ENCODE measurements at regions not wholly inside any gene's neighbourhood (a gene's known extent, or its start where the extent isn't known, plus 50 kb on each side); places are given as distances from the start of the nearest gene placed in this dataset.

DNA sequence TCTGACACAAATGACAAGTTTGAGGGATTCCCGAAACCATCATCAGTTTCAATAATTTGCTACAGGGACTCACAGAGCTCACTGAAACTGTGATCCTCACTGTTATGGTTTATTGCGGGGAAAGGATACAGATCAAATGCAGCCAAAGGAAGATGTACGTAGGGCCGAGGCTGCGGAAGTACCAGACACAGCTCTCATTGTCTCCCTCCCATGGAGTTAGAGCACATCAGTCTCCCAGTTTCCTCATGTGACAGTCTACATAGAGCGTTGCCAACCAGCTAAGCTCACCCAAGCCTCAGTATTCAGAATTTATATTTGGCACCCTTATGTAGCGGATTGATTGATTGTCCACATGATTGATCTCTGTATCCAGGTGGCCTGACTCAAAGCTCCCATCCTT lies 137.8 kb upstream of the TENM3 start:
- FAIRE-seq (no peak), DNase-seq (ENCODE audit: insufficient read length) (no peak)
- TF ChIP-seq POLR2A (IDR thresholded peaks at IDR 0.05; ENCODE audit: low read depth, low read length), result no peak
- no peak for TF ChIP-seq POLR2AphosphoS5 (IDR thresholded peaks at IDR 0.05; ENCODE audit: low read depth, low read length)

GRCh38 chr4:182107931-182108330 lies 135.3 kb upstream of the TENM3 start:
- DNase-seq (ENCODE audit: insufficient read length) (no peak), FAIRE-seq (no peak)
- TF ChIP-seq POLR2A (IDR thresholded peaks at IDR 0.05; ENCODE audit: low read depth, low read length), result no peak
- TF ChIP-seq TAF1 (IDR thresholded peaks at IDR 0.05; ENCODE audit: borderline replicate concordance, low read depth, low read length), result no peak
- TF ChIP-seq POLR2AphosphoS5 (IDR thresholded peaks at IDR 0.05; ENCODE audit: low read depth, low read length), result no peak

GRCh38 chr4:182111586-182111985 lies 131.6 kb upstream of the TENM3 start:
- FAIRE-seq, result no peak
- TF ChIP-seq POLR2AphosphoS5 (IDR thresholded peaks at IDR 0.05; ENCODE audit: low read depth, low read length) (no peak), TAF1 (IDR thresholded peaks at IDR 0.05; ENCODE audit: borderline replicate concordance, low read depth, low read length) (no peak), POLR2A (IDR thresholded peaks at IDR 0.05; ENCODE audit: low read depth, low read length) (no peak)
- DNase-seq (ENCODE audit: insufficient read length), result no peak

DNA sequence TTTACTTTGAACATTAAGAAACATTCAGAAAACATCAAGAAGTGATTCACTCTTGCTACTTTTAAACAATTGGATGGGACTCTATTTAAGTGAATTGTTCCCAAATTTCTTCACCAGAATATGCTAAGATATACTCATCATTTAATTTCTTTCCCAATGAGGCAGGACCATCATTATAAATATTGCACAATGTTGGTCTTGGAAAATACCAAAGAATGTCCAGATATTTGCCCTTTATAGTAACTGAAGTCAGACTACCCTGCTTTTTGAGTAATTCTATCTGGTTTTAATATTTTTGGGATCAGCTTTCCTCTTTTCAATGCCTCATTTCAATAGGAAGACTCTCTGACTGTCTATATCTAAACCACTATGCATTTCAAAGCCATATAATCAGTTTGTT lies 129.4 kb upstream of the TENM3 start:
- TF ChIP-seq TAF1 (IDR thresholded peaks at IDR 0.05; ENCODE audit: borderline replicate concordance, low read depth, low read length) (no peak), POLR2A (IDR thresholded peaks at IDR 0.05; ENCODE audit: low read depth, low read length) (no peak), POLR2AphosphoS5 (IDR thresholded peaks at IDR 0.05; ENCODE audit: low read depth, low read length) (no peak)
- DNase-seq (ENCODE audit: insufficient read length) (no peak), FAIRE-seq (no peak)

GRCh38 chr4:182124359-182124758 lies 118.8 kb upstream of the TENM3 start:
- FAIRE-seq (no peak), DNase-seq (ENCODE audit: insufficient read length) (no peak)
- TF ChIP-seq POLR2AphosphoS5 (IDR thresholded peaks at IDR 0.05; ENCODE audit: low read depth, low read length) (no peak), POLR2A (IDR thresholded peaks at IDR 0.05; ENCODE audit: low read depth, low read length) (no peak), TAF1 (IDR thresholded peaks at IDR 0.05; ENCODE audit: borderline replicate concordance, low read depth, low read length) (no peak)

- TF ChIP-seq TAF1 (IDR thresholded peaks at IDR 0.05; ENCODE audit: borderline replicate concordance, low read depth, low read length), result no peak
- TF ChIP-seq POLR2A (IDR thresholded peaks at IDR 0.05; ENCODE audit: low read depth, low read length), result no peak
- TF ChIP-seq POLR2AphosphoS5 (IDR thresholded peaks at IDR 0.05; ENCODE audit: low read depth, low read length), result no peak
- DNase-seq (ENCODE audit: insufficient read length) (no peak), FAIRE-seq (no peak)
Observed at GRCh38 chr4:182126096-182126495, 117.1 kb upstream of the TENM3 start.

GRCh38 chr4:182126603-182127002 lies 116.6 kb upstream of the TENM3 start:
- no peak for DNase-seq (ENCODE audit: insufficient read length)
- FAIRE-seq, result no peak
- no peak for TF ChIP-seq POLR2A (IDR thresholded peaks at IDR 0.05; ENCODE audit: low read depth, low read length)
- no peak for TF ChIP-seq POLR2AphosphoS5 (IDR thresholded peaks at IDR 0.05; ENCODE audit: low read depth, low read length)
- no peak for TF ChIP-seq TAF1 (IDR thresholded peaks at IDR 0.05; ENCODE audit: borderline replicate concordance, low read depth, low read length)

DNA sequence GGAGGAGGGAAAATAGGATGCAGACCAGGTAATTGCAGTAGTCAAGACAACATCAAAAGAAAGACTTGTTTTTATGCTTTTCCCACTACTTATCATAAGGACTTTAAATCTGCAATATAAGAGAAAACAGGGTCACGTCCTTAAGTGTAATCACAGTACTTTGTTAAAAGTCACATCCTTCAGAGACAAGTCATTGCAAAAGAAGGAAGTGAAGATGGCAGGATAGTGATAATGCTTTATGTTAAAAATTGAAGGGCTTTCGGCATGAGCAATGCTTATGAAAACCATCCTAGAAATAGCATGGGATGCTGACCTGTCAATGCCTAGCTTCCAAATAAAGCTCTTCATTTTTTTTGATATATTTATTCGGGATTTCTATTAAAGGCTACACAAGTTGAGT lies 110.2 kb upstream of the TENM3 start:
- DNase-seq (ENCODE audit: insufficient read length) (no peak), FAIRE-seq (no peak)
- no peak for TF ChIP-seq POLR2A (IDR thresholded peaks at IDR 0.05; ENCODE audit: low read depth, low read length)
- no peak for TF ChIP-seq POLR2AphosphoS5 (IDR thresholded peaks at IDR 0.05; ENCODE audit: low read depth, low read length)
- no peak for TF ChIP-seq TAF1 (IDR thresholded peaks at IDR 0.05; ENCODE audit: borderline replicate concordance, low read depth, low read length)

GRCh38 chr4:182134261-182134660 lies 108.9 kb upstream of the TENM3 start:
- FAIRE-seq (no peak), DNase-seq (ENCODE audit: insufficient read length) (no peak)
- TF ChIP-seq TAF1 (IDR thresholded peaks at IDR 0.05; ENCODE audit: borderline replicate concordance, low read depth, low read length) (no peak), POLR2AphosphoS5 (IDR thresholded peaks at IDR 0.05; ENCODE audit: low read depth, low read length) (no peak), POLR2A (IDR thresholded peaks at IDR 0.05; ENCODE audit: low read depth, low read length) (no peak)

- FAIRE-seq (no peak), DNase-seq (ENCODE audit: insufficient read length) (no peak)
- TF ChIP-seq POLR2A (IDR thresholded peaks at IDR 0.05; ENCODE audit: low read depth, low read length) (no peak), TAF1 (IDR thresholded peaks at IDR 0.05; ENCODE audit: borderline replicate concordance, low read depth, low read length) (no peak), POLR2AphosphoS5 (IDR thresholded peaks at IDR 0.05; ENCODE audit: low read depth, low read length) (no peak)
Observed at GRCh38 chr4:182136201-182136600, 107.0 kb upstream of the TENM3 start.

DNA sequence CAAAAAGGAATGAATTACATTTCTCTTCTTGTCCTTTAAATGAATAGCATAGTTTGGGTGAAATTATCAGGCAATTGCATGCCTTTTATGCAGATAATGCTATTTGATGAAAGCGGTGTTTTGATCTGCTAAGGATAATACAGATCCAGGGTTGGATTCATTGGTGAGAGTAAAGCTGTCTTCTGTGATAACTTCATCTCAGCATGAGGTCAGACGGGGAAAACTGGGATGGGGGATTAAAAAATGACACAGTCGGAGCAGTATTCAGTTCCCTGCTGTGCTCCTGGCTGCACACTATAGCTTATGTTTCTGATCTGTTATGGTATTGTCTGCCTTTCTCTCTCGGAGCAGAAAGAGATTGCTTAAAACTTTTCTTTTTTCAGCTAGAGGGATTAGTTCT lies 105.9 kb upstream of the TENM3 start:
- DNase-seq (ENCODE audit: insufficient read length) (no peak), FAIRE-seq (no peak)
- no peak for TF ChIP-seq TAF1 (IDR thresholded peaks at IDR 0.05; ENCODE audit: borderline replicate concordance, low read depth, low read length)
- no peak for TF ChIP-seq POLR2A (IDR thresholded peaks at IDR 0.05; ENCODE audit: low read depth, low read length)
- TF ChIP-seq POLR2AphosphoS5 (IDR thresholded peaks at IDR 0.05; ENCODE audit: low read depth, low read length), result no peak

DNA sequence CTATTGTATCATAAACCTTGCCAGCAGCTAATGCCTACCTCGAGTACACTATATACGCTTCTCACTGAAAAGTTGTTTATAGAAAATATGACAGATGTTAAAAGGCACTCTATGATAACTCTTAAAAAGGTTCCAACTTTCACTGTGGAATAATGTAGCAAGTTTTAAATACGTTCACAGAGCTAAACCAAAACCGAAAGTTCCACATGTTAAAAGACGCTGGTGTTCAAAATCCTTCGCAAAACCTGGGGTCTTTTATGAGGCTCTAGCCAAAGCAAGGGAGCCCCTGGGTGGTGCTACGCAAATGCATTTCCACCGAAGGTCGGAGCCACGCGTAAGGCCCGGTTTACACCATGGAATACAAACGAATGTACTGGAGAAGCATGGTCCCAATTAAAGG lies 103.7 kb upstream of the TENM3 start:
- no peak for DNase-seq (ENCODE audit: insufficient read length)
- FAIRE-seq, result no peak
- TF ChIP-seq TAF1 (IDR thresholded peaks at IDR 0.05; ENCODE audit: borderline replicate concordance, low read depth, low read length) (no peak), POLR2AphosphoS5 (IDR thresholded peaks at IDR 0.05; ENCODE audit: low read depth, low read length) (no peak), POLR2A (IDR thresholded peaks at IDR 0.05; ENCODE audit: low read depth, low read length) (no peak)

GRCh38 chr4:182140547-182140946 lies 102.7 kb upstream of the TENM3 start:
- FAIRE-seq (no peak), DNase-seq (ENCODE audit: insufficient read length) (no peak)
- no peak for TF ChIP-seq POLR2A (IDR thresholded peaks at IDR 0.05; ENCODE audit: low read depth, low read length)
- TF ChIP-seq POLR2AphosphoS5 (IDR thresholded peaks at IDR 0.05; ENCODE audit: low read depth, low read length), result no peak
- no peak for TF ChIP-seq TAF1 (IDR thresholded peaks at IDR 0.05; ENCODE audit: borderline replicate concordance, low read depth, low read length)
